AG08396 (cell line): ENCODE measurements at regions not wholly inside any gene's neighbourhood (a gene's known extent, or its start where the extent isn't known, plus 50 kb on each side); places are given as distances from the start of the nearest gene placed in this dataset.
"Not testable (repeated sequence)": the region's sequence is repeated elsewhere in the genome, so short reads cannot be mapped to it uniquely, and the experiment has no call there.

Experiments used
- DNase-seq: peaks from one replicate; pipeline ENCODE4 v3.0.0; 2012; ENCODE audit warnings: low spot score, mixed read lengths

DNA sequence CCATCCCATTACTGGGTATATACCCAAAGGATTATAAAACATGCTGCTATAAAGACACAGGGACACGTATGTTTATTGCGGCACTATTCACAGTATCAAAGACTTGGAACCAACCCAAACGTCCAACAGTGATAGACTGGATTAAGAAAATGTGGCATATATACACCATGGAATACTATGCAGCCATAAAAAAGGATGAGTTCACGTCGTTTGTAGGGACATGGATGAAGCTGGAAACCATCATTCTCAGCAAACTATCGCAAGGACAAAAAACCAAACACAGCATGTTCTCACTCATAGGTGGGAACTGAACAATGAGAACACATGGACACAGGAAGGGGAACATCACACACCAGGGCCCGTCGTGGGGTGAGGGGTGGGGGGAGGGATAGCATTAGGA, 106.1 kb downstream of the CHD1L start:
- not testable (repeated sequence) for DNase-seq

DNA sequence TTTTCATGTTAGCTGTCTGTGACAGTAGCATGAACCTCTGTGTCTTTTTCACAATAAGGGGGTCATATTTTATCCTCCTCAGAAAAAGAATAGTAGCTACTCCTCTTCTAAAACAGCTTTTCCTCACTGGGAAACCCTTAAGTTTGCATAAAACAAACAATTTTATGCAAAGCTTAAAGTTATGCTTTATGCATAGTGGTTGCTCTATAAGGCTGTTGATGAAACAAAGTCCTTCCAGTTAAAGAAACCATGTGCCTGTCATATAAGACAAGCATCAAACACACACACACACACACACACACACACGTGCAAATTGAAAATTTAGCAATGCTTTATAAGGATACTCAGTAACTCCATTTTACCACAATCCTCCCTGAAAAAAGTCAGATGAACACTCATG, 107.0 kb downstream of the CHD1L start:
- no peak for DNase-seq

DNA sequence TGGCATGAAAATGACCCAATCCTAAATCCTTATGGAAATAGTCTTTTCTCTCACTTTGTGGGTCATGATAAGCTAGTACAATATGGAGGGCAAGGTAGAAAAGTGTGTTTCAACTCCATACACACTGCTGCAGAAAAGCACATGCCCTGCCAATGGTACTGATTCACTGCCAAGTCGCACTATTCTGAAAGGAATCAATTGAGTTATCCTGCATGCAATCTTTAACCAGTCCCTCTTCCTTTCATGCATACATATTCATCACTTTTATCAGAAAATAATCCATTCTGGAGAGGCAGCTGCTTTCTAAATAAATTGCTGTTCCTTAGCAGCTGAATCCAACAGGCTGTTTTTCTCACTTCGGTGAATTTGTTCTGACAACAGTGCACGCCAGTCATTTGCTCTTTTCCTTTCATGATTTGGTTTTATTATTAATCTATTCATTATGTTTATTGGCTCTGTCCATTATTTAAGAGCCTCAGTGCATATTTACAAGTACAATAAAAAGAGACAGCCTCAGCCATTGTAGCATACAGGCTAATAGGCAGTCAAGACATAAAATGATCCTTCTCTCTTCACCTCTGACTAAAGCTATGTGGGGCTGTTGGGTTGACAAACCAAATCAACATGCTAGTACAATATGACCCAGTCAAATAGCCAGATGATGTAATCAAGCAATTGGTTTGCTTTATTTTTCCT, 108.8 kb downstream of the CHD1L start:
- no peak for DNase-seq

DNA sequence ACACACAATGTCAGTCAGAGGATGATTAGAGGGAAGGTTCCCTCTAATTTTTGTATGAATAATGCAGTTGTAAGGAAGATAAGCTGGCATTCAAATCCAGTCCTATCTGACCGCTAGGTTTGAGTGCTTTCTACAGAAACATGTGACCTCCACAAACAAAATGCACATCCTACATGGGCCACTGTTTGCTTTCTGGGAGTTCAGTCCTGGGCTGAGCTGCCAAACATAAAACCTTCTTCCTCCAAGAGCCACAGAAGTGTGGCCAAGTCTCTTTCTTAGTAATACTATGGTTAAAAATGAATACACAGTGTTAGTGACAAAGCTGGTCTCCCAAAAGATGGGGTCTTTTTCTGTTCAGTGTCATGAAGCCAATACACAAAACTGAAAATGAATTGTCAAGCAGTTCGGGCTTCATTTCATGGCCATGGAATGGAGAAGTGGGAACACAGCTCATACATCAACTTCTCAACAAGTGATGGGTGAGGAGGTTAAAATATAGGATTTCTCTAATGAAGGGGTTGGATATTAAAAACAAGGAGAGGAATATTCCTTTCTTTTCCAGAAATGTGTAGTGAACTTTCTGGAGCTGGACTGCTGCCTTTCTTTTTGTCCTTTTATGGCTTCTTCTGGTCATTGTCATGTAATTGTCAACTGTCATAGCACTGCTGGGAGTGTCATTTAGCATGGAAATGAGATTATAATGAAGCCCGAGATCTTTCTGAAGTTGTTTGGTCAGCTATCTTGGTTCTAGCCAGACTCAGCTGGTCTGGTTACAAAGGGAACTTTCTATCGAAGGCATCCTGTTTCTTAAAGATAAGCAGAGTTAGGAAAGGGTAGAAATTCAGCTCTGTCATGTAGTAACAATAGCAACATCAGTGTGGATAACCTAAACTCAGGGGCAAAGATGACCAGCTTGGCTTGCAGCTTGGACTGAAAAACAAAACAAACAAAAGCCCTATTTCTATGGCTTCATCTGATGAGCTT, 135.1 kb downstream of the CHD1L start:
- no peak for DNase-seq

DNA sequence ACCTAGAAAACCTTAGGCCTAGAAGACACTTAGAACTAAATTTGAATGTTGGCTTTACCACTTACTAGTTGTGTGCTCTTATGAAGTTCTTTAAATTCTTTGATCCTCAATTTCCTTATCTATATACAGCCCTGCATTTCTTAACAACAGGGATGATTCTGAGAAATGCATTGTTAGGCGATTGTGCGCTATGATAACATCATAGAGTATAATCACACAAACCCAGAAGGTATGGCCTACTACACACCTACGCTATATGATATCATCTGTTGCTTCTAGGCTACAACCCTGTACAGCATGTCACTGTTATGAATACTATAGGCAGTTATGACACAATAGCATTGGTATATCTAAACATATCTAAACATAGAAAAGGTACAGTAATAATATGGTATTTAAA, 137.4 kb downstream of the CHD1L start:
- DNase-seq, result no peak

DNA sequence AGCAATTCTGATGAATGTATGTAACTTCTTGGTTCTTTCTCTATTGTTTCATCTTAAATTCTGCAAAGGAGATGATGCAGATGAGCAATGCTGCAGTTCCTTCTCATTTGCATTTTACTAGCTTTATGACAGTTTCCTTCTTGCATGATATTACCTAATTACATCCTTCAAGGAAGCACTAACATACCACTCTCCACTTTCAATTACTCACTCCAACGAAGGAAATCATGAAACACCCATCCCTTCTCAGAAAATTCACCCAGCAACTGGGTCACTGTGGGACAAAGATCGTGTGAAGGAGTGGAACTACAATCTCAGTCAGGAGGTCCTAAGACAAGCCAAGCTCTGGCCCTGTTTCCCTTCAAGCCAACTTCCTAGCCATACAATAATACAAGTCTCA, 142.3 kb downstream of the CHD1L start:
- no peak for DNase-seq

DNA sequence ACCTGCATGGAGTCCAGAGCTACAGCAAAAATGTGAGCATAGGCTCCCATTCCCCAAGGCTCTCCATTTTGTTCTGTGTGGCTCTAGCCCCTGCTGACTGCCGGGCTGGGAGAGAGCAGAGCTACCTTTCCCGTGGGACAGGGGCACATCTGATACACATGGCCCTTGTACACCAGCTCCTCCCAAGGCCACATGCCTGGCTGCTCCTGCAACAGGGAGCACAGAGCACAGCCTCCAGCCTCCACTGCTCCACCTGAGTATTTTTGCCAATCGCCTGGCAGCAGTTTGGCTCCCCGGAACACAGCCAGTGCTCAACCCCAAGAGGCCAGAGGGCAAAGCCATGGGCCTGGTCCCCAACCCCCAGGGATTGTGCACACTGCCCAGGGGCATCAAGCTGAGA, 146.5 kb downstream of the CHD1L start:
- DNase-seq, result no peak

DNA sequence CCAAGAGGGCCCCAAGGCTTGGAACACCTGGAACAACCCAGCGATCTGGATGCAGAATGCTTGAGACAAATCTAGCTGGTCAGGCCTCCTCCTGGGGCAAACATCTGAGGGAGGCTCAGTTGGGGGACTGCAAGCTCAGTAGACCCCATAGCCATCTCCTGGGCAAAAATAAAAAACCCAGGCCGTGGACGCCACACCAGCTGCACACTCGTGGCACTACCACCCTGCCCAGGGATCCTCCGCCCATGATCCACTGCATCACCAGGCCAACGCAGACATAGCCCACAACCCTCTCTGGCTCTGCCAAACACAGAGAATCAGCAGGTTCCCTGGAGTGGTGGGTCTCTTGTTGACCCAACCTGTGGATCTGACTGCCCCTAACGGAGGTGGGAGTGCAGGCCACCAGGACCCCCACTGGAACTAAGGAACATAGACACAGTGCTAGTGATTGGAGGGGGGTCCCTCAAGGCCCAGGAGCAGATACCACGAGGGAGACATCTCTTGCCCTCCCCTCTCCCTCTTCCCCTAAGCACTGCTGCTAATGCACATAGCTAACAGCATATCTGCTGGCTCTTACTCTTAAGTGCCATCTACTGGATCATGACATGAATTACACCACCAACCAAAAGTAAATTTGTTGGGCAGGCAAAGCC, 147.2 kb downstream of the CHD1L start:
- peak; percentile 62 for DNase-seq

DNA sequence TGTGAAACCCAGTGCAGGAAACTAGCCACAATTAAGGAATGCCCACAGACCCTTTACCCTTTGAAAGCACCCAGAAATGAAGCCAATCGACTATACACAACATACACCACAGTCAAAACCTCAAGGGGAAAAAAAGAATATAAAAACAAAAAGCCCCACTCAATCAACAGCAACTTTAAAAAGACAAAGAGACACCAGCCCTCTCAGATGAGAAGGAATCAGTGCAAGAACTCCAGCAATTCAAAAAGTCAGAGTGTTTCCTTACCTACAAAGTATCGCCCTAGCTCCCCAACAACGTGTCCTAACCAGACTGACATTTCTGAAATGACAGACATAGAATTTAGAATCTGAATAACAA, 147.7 kb downstream of the CHD1L start:
- DNase-seq, result no peak

DNA sequence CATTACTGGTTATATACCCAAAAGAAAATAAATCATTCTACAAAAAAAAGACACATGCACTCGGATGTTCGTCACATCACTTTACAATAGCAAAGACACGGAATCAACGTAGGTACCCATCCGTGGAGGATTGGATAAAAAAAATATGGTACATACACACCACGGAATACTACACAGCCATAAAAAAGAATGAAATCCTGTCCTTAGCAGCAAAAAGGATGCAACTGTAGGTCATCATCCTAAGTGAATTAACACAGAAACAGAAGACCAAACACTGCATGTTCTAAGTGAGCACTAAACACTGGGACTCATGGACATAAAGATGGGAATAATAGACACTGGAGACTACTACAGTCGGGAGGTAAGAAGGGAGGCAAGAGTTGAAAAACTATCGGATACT, 148.6 kb downstream of the CHD1L start:
- no peak for DNase-seq

DNA sequence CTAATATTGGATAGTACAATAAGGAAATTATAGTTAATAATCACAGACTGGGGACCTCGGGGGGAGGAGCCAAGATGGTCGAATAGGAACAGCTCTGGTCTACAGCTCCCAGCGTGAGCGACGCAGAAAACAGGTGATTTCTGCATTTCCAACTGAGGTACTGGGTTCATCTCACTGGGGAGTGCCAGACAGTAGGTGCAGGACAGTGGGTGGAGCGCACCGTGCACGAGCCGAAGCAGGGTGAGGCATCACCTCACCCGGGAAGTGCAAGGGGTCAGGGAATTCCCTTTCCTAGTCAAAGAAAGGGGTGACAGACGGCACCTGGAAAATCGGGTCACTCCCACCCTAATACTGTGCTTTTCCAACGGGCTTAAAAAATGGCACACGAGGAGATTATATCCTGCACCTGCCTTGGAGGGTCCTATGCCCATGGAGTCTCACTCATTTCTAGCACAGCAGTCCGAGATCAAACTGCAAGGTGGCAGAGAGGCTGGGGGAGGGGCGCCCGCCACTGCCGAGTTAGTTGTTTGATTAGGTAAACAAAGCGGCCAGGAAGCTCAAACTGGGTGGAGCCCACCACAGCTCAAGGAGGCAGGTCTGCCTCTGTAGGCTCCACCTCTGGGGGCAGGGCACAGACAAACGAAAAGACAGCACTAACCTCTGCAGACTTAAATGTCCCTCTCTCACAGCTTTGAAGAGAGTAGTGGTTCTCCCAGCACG, 138.8 kb upstream of the BCL9 start:
- not testable (repeated sequence) for DNase-seq

DNA sequence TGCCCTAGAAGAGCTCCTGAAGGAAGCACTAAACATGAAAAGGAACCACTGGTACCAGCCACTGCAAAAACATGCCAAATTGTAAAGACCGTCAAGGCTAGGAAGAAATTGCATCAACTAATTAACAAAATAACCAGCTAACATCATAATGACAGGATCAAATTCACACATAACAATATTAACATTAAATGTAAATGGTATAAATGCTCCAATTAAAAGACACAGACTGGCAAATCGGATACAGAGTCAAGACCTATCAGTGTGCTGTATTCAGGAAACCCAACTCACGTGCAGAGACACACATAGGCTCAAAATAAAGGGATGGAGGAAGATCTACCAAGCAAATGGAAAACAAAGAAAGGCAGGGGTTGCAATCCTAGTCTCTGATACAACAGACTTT, 137.0 kb upstream of the BCL9 start:
- DNase-seq, result not testable (repeated sequence)

DNA sequence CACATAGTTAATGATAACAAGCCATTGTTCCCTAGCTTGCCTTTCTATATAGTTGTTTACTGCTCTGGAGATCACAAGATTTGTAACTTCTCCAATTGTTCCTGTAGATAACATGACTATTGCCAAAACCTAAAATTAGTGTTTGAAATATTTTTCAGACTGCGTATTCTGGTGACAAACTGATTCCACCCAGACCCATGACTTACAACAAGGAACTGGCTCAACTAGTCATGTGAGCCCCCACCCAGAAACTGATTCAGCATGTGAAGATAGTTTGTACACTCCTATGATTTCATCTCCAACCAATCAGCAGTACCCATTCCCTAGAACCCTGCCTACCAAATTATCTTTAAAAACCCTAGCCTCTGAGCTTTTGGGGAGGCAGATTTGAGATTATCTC, 131.4 kb upstream of the BCL9 start:
- no peak for DNase-seq

DNA sequence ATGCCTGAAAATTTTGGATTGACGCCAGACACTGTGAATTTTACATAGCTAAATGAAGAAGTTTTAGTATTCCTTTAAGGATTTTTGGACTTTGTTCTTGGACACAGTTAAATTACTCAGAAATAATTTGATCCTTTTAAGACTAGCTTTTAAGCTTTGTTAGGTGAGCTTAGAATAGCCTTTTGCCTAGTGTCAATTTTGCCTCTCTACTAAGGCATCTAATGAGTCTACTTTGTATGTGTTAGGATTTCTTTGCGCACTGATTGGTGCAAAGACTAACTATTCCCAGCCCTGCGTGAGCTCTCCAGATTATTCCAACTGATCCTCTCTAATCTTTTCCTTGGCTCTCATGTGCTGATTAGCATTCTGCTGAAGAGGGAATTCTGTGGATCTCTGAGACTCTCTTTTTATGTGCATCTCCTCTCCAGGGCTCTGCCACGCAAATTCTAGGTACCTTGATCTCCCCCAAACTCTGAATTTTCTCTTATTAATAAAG, 128.1 kb upstream of the BCL9 start:
- no peak for DNase-seq

DNA sequence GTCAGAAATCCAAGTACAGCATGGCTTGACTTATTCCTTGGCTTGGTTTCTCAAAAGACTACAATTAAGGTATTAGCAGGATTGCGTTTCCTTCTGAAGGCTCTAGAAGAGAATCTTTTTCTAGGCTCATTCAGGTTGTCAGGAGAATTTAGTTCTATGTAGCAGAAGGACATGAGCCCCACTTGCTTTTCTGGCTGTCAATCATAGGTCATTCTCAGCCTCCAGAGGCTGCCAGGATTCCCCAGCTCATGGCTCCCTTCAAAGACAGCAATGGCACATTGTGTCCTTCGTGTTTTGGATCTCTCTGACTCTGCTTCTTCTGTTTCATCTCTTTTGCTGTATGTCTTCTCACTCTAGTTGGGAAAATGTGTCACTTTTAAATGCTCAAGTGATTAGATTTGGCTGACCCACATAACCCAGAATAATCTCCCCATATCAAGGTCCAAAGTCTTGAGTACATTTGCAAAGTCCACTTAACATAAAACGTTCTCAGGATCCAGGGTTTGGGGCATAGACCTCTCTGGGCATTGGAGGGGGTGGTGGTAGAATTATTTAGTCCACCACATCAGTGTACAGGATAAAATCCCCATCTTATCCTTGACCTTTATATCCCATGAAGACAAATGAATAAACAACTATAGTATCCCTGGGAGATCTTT, 126.7 kb upstream of the BCL9 start:
- no peak for DNase-seq

DNA sequence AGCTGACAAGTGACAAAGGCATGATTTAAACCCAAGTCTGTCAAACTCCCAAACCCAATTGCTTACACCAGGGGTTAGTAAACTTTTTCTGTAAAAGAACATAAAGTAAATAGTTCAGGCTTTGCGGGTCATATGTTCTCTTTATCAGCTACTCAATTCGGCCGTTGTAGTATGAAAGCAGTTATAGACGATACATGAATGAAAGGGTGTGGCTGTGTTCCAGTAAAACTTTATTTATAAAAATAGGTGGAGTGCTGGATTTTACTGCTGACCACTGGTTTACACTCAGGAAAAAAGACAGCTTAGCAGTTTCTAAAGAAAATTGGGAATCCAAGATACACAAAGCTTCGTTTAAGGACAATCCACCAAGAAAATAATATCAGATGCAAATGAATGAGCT, 124.3 kb upstream of the BCL9 start:
- no peak for DNase-seq

DNA sequence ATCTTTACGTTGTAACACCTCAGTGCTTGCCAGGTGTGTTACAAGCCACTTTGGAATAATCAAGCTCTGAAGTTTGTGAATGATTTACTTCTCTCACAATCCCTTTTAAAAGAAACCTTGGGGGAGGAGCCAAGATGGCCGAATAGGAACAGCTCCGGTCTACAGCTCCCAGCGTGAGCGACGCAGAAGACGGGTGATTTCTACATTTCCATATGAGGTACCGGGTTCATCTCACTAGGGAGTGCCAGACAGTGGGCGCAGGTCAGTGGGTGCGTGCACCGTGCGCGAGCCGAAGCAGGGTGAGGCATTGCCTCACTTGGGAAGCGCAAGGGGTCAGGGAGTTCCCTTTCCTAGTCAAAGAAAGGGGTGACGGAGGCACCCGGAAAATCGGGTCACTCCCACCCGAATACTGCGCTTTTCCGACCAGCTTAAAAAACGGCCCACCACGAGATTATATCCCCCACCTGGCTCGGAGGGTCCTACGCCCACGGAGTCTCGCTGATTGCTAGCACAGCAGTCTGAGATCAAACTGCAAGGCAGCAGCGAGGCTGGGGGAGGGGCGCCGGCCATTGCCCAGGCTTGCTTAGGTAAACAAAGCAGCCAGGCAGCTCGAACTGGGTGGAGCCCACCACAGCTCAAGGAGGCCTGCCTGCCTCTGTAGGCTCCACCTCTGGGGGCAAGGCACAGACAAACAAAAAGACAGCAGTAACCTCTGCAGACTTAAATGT, 118.0 kb upstream of the BCL9 start:
- not testable (repeated sequence) for DNase-seq

DNA sequence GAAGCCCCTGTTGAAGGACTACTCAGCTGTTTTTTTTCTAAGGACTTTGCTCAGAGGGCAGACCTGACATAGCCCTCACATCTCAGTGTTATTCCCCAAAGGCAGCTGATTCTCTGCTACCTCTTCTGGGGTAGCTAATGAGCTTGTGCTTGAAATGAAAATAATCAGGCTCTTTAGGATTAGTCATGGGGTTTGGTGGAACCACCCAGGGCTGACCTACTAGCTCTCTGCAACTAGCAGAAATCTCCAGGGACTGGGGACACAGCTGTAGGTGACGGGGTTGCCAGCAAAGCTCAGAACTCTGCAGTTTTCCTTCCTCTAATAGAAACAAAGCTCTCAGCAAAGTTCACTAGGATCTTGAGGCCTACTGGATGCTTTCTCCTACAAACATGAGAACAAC, 106.4 kb upstream of the BCL9 start:
- no peak for DNase-seq

DNA sequence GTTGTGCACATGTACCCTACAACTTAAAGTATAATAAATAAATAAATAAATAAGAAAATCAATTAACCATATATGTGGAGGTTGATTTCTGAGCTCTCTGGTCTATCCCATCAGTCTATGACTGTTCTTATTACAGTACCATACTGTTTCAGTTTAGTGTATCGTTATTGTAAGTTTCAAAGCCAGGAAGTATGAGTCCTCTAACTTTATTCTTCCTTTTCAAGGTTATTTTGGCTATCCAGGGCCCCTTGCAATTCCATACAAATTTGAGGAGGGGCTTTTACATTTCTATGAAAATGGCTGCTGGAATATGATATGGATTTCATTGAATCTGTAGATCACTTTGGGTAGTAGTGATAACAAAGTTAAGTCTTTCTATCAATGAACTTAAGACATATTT, 96.9 kb upstream of the BCL9 start:
- no peak for DNase-seq

DNA sequence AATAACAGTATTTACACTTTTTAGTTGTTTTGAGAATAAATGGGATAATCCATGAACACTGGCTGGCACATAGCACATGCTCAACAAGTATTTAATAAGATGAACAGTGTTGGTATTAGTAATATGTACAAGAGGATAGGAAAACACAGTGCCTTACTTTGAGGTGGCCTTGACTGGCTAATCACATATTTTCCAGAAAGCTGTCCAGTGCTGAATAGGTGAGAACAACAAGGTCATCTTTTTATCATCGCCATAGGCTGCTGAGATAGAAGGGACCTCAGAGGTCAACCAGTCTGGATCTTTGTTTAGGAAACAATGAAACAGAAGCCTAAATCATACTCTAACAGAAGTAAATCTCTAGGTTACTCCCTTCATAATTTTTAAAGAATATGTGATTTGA, 89.7 kb upstream of the BCL9 start:
- no peak for DNase-seq

DNA sequence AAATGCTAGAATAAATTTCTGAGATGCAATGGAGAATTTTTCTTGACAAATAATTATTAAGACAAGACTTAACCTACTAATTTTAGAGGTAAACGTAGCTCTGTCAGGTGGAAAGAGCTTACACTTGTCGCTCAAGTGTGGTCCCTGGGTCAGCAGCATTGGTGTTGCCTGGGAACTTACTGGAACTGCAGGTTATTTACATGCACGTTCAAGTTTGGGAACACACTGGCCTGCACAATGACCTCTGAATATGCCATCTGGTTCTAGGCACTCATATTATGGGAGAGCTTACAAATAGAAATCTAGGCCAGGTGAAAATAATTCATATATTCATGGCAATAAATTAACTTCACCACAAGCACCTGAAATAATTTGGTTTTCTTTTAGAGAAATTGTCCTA, 88.5 kb upstream of the BCL9 start:
- DNase-seq, result no peak
